ENCODE measurements at regions not wholly inside any gene's neighbourhood (a gene's known extent, or its start where the extent isn't known, plus 50 kb on each side); places are given as distances from the start of the nearest gene placed in this dataset.

- Histone ChIP-seq H3K27me3 (ENCODE audit: control insufficient read depth, insufficient read depth, low read length) (no peaks in the 10 kb centered on the region), H3K4me2 (ENCODE audit: low read length) (no peak overlapping the region), H3K27ac (no peak overlapping the region), H3K36me3 (ENCODE audit: control insufficient read depth, insufficient read depth, low read length) (no peaks in the 10 kb centered on the region), H3K9me3 (ENCODE audit: control insufficient read depth, low read length) (no peaks in the 10 kb centered on the region), H3K4me3 (ENCODE audit: low read depth, low read length) (no peak overlapping the region), H2AFZ (no peak overlapping the region), H3K4me1 (no peaks in the 10 kb centered on the region), H3K79me2 (no peaks in the 10 kb centered on the region), H3K9ac (no peak overlapping the region)
- TF ChIP-seq CTCF (IDR thresholded peaks at IDR 0.05): no peak
These were observed 175.4 kb upstream of the RFC3 start for GRCh38 chr13:33642374-33643065.

- no peak for TF ChIP-seq CTCF (IDR thresholded peaks at IDR 0.05)
- Histone ChIP-seq H2AFZ (no peak overlapping the region), H3K9me3 (ENCODE audit: control insufficient read depth, low read length) (no peaks in the 10 kb centered on the region), H3K9ac (no peak overlapping the region), H3K27me3 (ENCODE audit: control insufficient read depth, insufficient read depth, low read length) (no peaks in the 10 kb centered on the region), H3K4me3 (ENCODE audit: low read depth, low read length) (no peak overlapping the region), H3K79me2 (no peaks in the 10 kb centered on the region), H3K4me1 (no peaks in the 10 kb centered on the region), H3K36me3 (ENCODE audit: control insufficient read depth, insufficient read depth, low read length) (no peaks in the 10 kb centered on the region), H3K27ac (no peak overlapping the region), H3K4me2 (ENCODE audit: low read length) (no peak overlapping the region)
These were observed 173.1 kb upstream of the RFC3 start for GRCh38 chr13:33644581-33645543.

GRCh38 chr13:33645591-33646554 lies 172.1 kb upstream of the RFC3 start:
- TF ChIP-seq CTCF (IDR thresholded peaks at IDR 0.05): no peak
- no peak overlapping the region for H3K27ac ChIP-seq
- H3K4me2 ChIP-seq (ENCODE audit: low read length): no peak overlapping the region
- no peak overlapping the region for H3K4me3 ChIP-seq (ENCODE audit: low read depth, low read length)
- H2AFZ ChIP-seq: no peak overlapping the region
- H3K4me1 ChIP-seq: no peaks in the 10 kb centered on the region
- H3K9me3 ChIP-seq (ENCODE audit: control insufficient read depth, low read length): no peaks in the 10 kb centered on the region
- H3K27me3 ChIP-seq (ENCODE audit: control insufficient read depth, insufficient read depth, low read length): no peaks in the 10 kb centered on the region
- H3K79me2 ChIP-seq: no peaks in the 10 kb centered on the region
- no peaks in the 10 kb centered on the region for H3K36me3 ChIP-seq (ENCODE audit: control insufficient read depth, insufficient read depth, low read length)
- H3K9ac ChIP-seq: no peak overlapping the region

GRCh38 chr13:33649212-33649878 lies 168.6 kb upstream of the RFC3 start:
- Histone ChIP-seq H3K27ac (no peak overlapping the region), H3K27me3 (ENCODE audit: control insufficient read depth, insufficient read depth, low read length) (no peaks in the 10 kb centered on the region), H2AFZ (no peak overlapping the region), H3K4me1 (no peaks in the 10 kb centered on the region), H3K36me3 (ENCODE audit: control insufficient read depth, insufficient read depth, low read length) (no peaks in the 10 kb centered on the region), H3K4me2 (ENCODE audit: low read length) (no peak overlapping the region), H3K79me2 (no peaks in the 10 kb centered on the region), H3K9me3 (ENCODE audit: control insufficient read depth, low read length) (no peaks in the 10 kb centered on the region), H3K4me3 (ENCODE audit: low read depth, low read length) (no peak overlapping the region), H3K9ac (no peak overlapping the region)
- TF ChIP-seq CTCF (IDR thresholded peaks at IDR 0.05): no peak

Data from parathyroid adenoma (tissue), 2 donors.